Mucosa of gallbladder (tissue), 1 donor: ENCODE measurements at regions not wholly inside any gene's neighbourhood (a gene's known extent, or its start where the extent isn't known, plus 50 kb on each side); places are given as distances from the start of the nearest gene placed in this dataset.

Source experiments
- DNase-seq: peaks from one replicate; pipeline ENCODE4 v3.0.0-alpha.2; 2020; ENCODE audit warnings: low spot score
- donor health status: DM: no; HTN: no; CAD: no.

DNA sequence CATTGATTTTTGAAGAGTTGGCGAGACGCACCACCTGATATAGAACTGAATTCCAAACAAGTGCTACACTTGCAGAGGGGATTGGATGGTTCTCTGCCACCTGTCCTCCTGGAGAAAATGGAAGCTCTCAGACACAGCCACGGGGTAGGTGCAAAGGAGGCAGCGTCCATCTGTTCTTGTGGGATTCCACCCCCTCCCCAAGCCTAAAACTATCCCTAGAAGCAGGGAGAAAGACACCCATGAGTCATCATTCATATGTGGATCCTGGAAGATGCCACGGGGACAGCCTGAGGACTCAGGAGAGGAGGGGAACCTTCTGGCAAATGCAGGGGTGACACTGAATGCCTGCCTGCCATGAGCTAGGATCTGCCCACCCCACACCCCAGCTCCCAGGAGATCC is 171.3 kb upstream of the CST7 start:
- DNase-seq, result no peak

DNA sequence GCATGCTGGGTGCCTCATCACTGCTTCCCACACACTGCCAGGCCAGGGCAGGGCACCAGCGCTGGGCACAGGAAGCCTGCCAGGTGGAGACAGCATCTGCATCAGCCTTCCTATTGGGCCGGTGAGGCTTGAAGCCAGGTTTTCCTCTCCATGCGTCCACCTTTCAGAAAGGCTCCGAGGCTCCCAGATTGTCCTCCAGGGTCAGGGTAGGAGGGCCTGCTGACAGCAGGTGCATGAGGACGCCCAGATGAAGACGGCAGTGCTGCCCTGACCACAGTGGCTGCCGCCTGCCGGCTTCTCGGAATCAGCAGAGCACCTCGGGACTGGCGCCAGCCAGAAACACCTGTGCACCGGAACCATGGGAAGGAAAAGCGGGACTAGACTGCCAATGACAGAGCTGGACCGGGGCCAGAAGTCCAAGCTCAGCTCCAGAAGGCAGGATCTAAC is 170.5 kb upstream of the CST7 start:
- peak; percentile 47 for DNase-seq

DNA sequence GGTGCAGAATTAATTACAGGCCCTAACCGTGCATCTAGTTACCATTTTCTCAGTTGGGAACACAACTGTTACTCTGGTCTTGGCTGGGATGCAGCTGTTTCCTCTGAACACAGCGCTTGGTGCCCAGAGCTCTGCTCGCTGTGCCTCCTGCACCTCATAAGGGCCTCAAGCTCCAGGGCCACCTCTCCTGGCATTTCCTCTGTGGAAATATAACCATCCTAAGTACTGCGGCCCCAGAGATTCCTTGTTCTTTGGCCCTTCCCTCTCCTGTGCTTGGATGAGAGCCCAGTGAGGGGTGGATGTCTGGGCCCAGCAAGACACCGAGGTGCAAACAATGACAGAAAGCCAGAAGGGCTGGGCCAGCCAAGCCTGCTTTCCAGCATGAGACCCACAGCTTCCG is 169.9 kb upstream of the CST7 start:
- DNase-seq, result peak; percentile 37

DNA sequence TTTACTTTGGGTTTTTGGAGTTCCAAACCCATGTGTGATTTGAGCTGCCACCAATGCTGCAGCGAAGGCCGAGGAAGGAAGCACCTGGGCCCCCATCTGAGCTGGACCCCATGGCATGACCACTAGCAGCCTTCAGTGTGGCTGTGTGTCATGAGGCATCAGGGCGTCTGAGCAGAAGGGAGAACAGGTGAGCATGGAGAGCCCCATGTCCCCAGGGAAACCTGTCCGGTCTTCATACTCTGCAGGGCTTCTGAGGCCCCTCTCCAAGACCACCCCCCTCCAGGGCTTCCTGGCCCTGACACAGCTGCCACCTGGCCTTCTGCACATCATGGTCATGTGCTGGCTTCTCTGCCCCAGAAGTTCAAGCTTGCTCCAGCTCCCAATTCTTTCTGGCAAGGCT is 169.1 kb upstream of the CST7 start:
- DNase-seq, result no peak

DNA sequence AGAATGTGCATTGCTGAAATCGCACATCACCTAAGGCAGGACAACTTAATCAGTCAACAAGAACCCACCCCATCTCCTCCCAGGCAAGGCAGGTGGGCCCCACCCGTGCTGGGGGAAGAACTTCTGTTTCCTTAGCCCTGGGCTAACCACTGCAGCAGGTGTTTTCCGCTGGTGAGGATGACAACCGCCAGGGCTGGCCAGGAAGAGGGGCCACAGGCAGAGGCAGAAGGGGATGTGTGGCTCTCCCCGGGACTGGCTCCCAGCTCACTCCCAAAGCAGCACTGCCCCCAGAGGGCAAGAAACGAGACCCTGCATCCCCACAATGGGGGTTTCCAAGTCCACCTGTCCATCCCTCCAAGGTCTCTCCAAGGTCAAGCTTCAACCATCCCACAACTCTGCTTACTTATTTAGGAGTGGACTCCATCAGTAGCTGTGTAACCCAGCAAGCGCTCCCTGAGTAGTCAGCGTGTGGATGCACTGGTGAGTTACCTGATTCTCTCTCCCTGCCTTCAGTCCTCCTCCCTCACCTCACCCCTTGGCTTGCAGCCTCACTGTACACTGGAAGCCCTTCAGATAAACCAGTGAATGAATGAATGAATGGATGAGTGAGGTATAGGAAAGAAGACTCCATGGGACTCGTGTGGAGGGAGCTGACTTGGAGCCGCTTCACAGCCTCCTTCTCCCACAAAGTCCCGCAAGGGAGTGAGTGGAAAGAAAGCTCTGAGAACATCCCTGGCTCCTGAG is 168.2 kb upstream of the CST7 start:
- no peak for DNase-seq

DNA sequence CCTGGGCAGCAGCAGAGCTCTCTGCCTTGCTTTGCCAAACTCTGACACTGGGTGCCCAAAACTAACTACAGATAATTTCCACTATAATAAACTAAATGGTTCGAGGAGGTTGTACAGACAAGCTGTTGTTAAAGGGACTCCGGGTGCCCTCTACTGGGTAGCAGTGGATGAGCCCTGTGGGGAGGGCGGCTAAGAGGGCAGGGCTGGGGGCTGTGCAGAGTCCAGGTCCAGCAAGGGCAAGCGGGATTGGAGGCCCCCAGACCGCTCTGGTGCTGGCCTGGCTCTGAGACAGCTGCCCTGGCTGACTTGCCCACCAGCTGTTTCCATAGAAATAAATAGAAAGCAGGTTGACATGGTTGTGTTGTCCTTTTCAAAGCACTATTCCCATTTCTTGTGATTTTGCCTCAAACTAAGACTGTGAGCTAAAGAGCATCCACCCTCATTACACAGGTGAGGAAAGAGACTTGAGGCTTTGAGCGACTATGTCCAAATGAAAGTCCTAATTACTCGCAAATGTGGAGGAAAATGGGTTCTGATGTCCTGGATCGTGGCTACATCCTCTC is 167.6 kb upstream of the CST7 start:
- peak; percentile 30 for DNase-seq

DNA sequence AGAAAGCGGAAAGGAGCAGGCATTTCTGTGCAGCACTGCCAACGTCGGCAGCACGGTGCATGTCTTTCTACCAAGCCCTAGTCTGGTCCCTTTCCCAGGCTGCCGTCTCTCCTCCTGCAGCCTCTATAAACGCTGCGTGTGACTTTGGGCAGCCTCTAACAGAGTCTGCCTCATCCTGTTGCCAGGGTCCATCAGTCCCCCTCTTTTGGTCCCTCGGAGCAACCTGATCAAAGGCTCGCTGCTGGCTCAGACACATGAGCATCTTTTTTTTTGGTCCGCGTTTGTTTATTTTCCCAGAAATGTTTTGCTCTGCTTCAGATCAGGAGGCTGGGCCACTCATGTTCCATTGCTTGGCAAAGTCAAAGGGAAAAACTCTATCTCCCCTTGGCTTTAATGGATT is 166.8 kb upstream of the CST7 start:
- DNase-seq, result no peak

DNA sequence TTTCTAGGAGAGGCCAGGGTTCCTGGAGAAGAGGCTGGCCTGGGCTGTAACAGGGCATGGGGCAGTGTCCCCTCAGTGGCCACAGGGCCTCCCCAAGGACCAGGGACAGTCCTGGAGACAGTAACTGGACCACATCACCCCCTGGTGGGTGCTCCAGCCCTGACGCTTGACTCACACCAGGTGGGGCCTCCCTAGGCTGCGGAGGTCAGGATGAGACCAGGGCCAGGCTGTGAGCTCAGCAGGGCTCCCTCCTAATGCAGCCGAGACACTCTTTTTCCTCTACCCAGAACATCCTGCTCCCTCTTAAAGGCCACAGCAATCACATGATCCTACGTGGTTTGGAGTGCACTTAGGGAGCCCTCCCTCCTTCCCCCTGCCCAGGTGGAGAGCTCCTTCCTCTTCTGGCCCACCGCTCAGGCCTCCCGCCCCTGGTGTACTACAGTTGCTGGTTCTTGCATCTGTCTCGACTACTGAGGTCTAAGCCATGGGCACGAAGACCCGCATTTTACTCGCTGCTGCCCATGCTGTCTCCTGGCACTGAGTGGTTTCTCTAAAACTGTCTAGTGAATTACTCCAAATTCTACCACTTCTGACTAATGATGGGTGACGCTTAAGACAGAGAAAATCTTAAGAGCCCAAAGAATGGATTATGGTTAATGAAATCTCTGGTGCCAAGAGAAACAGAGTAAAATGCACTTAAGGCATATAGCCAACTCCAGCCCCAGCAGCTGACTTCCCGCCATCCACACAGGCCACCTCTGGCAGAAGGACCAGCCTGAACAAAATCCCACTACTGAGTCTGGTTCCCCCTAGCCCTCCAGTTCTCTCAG is 166.1 kb upstream of the CST7 start:
- no peak for DNase-seq

DNA sequence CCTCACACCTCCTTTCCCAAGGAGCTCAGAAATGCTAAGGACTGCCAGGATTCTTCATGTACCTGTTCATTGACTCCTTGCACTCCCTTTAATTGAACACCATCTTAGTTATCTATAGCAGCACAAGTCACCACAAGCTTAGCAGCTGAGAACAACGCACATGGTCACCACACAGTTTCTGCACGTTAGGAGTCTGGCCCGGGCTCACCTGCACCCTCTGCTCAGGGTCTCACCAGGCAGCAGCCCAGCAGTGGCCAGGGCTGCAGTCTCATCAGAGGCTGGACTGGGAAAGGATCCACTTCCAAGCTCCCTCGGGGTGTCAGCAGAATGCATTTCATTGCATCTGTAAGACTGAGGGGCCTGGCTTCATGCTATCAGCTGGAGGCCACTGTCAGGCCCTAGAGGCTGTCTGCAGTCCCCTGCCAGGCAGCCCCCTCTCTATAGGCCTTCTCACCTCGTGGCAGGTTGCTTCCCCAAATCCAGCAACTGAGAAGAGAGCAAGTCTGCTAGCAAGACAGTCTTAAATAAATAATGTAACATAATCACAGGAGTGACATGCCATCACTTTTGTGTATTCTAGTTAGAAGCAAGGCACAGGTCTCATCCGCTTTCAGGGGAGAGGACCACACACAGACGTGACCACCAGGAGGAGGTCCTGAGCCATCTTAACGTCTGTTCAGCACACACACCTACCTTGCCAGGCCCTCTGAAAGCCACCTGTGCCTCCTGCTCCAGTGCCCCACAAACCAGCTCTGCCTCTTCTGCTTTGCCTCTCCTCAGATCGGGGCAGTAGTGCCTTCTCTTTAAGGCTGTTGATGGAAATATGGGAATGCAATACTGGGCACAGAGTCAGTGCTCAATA is 165.2 kb upstream of the CST7 start:
- no peak for DNase-seq

DNA sequence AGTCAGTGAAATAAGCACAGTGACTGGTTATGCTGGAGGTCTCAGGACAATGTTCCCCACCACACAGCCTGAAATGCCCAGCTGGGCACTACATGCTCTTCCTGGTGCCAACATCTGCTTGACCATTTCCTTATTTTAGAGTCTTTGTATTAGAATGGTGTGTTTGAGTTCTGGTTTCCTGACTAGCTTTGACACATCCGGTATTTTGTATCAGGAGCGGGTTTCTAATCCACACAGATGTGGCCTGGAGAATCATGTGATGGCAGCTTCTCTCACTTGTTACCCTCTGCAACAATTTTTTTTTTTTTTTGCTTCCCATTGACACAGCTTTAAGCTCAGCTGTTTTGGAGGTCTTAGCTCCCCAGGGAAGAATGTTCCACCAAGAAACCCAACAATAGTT is 164.5 kb upstream of the CST7 start:
- DNase-seq, result no peak

DNA sequence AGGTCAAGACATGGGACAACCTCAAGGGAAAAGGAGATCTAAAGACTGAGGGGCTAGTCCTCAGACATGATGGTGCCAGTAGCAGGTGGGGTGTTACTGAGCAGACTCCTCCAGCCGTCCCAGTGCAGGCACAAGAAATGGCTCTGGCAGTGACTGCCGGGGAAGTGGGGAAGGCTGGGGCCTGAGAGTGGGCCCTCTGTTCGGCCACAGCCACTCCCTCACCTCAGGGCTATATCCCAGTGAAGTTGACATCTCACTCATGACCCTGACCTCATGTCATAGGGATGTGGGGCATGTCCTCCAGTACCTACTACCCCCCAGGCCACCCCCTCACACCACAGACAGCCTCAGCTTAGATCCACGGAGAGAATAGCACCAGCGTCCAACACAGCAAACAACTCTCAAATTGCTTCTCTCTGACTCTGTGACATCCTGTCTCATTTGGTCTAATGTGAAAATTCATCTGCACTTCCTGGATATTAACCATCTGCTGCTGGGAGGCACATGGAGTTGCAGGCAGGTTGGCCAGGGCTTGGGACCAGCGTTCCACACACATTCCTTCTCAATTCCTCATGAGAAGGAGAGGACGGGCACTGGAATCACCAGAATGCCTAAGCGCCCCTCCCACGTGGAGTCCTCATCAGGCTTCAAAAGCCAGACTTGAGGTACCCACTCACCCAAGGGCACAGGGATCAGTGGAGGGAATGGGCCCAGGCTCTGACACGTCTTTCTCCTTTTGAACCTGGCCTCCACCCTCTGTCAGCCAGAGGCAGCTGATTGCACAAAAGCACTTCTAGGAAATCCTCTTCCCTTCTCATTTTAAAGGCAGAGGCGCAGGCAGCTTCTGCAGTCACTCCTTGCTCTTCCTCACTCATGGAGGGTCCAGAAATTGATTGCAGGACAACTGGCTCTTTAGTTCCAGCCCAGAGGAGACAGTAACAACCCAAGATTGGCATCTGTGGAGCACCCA is 163.6 kb upstream of the CST7 start:
- DNase-seq, result no peak

DNA sequence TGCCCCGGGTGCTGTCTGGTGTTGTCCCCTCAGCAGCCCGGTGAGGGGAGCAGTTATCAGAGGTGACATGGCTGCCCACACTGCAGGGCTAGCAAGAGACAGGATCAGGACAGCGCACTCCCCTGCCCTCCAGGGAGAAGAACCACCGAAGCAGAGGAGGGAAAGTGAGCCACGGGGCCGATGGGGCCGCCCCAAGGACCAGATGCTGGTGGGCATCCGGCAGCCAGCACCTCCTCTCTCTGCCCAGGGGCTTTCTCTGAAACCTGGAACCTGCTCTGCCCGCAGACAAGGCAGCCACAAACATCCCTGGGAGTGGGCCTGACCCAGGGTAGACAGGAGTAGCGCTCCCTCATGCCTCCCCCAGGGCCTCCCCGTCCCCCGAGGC is 163.0 kb upstream of the CST7 start:
- no peak for DNase-seq

DNA sequence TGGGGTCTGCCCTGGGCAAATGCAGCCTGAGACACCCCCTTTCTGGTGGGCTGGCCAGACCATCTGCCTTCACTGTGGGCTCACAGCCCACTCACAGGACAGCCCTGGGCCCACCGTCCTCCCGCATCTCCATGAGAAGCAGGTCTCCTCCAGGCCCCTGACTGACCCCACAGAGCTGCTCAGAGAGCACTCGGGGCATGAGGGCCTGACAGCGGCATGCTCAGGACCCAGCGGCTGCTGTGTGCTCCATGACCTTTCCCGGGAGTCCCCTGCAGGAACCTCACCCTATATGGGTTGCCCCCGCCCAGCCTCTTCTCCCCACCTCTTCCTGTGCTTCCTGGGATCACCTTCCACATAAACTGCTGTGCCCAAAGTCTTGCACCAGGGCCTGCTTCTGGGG is 162.4 kb upstream of the CST7 start:
- DNase-seq, result no peak

DNA sequence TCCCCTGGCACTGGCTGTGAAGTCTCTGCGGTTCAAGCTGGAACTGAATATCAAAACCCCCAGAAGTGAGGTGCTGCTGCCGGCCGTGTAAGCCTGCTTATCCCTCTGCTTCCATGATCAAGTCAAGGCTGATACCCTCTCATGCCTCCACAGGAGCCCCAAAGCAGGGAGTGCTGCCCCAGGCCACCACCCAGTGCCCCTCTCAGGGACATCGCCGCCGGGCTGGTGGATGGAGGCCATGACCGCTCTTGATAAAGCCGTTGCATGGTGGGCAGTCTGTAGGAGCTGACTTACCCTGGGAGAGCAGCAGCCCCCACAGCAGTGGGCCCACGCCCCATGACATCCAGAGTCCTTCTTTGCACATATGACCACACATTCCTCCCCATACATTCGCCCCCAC is 162.0 kb upstream of the CST7 start:
- no peak for DNase-seq

DNA sequence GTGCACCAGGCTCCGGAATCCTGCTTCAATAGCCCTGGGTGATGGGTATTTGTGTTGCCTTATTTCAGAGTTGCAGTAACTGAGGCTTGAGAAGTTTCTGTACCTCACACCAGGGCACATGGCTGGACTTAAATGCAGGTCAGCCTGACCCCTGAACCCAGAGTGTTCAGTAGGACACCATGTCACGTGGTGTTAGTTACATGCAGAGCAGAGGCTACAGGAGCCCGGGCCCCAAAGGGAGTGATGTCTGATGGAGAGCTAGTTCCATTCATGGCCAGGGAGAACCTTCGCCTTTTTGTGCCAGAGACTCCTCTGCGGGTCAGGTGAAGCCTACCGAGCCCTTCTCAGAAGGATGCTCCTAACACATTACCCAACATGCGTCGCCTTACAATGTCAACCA is 161.4 kb upstream of the CST7 start:
- no peak for DNase-seq

DNA sequence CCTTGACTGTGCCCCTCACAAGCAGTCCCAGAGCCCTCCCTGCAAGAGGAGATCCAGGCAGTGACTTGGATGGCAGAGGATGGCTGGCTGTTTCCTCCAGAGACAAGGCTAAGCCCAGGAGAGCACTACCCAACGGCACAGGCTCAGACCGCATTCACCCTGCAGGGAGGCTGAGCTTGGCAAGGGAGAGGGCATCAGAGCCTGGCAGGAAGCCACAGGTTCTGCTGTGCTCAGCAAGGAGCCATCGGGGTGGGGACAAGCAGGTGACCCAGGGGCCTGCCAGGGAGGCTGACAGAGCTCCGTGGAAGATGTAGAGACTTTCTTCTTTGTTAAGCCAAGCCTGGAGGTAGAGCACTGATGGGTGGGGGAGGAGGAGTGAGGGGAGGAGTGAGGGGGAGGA is 159.2 kb upstream of the CST7 start:
- no peak for DNase-seq

DNA sequence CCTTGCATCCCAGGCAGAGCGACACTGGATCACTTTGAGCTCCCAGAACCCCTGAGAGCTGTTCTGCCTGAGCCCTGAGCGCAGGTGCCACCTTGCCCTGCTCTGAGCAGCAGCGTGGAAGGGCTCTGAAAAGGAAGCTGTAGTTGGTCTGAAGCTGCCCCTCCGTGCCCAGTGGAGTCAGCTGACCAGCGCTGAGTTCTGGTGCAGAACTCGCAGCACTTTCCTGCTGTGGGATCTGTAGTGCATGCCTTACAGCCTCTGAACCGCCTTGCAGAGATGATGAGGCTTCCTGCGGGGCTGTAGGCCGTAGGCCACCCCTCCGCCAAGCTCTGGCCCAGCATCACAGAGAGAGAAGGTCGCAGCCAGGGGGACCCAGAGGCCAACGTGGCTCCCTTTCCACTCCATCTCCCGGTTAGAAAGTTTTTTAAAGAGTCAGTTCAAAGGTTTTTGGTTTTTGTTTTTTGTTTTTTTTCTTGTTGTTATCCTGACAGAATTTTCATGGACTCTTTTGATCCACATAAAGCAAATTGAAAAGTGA is 158.3 kb upstream of the CST7 start:
- no peak for DNase-seq

DNA sequence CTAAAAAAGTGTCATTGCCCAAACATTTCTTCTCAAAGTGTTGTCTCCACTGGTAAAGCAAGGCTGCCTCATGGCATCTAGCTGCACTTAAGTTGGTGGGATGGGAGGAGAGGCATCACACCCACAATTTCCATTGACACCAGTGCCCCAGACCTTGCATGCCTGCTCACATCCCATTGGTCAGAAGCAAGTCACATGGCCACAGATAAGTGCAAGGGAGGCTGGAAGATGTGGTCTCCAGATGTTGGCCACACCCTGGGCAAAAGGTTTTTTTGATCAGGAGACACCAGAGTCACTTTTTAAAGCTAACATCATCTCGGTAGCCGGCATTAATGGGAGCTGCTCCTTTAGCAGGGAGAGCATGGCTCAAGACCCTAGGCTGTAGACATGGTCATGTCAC is 157.1 kb upstream of the CST7 start:
- DNase-seq, result no peak

DNA sequence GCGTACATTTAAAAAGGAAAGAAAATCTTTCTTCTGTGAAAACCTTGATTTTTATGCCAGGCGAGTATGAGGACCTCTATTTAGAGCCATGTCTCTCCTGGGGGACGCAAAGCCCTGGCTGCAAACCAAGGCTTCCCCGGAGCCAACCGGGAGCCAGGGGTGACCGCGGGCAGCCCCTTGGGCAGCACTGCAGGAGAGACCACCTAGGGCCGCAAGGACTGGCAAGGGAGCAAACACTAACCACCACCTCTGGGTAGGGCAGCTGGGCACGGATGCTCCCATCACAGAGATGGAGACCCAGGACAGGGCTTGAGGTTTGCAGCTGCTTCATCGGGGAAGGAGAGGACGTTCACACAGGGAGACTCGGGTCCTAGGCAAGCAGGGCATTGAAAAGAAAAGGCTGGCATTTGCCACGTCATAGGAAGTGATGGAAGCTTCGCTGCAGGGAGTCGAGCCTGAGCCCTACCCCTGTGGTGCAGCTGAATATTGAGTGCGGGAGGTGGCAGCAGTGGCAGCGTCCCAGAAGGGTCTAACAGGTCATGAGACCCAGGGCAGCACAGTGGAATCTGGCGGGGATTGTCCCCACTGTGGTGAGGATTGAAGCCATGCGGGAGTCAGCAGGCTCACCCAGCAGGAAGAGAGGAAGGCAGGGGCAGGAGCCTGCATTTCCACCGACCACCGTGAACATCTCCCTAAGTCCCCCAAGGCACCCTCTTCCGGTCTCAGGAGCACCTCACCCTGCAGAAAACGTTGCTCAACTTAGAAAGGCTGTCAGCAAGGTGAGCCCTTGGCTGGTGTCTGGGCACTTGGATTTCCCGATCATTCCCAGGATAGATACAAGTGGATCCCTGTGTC is 156.2 kb upstream of the CST7 start:
- DNase-seq, result no peak

DNA sequence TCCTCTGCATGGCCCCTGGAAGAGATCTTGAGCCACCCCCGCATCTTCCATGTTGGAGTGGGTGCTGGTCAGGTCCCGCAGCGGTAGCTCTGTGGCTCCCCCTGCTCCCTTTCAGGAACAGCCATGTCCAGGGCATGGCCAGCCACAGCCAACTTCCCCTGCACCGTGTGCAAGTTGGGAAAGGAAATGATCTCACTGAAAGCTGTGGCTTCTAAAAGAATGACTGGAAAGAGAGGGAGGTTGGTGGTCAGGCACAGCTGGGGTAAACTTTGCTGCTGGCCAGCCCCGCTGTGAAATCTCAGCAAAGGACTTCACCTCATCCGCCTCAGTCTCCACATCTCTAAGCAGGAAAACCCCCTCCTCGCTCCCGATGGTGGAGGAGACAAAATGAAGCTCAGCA is 153.6 kb upstream of the CST7 start:
- no peak for DNase-seq
